ENCODE measurements at regions not wholly inside any gene's neighbourhood (a gene's known extent, or its start where the extent isn't known, plus 50 kb on each side); places are given as distances from the start of the nearest gene placed in this dataset.

DNA sequence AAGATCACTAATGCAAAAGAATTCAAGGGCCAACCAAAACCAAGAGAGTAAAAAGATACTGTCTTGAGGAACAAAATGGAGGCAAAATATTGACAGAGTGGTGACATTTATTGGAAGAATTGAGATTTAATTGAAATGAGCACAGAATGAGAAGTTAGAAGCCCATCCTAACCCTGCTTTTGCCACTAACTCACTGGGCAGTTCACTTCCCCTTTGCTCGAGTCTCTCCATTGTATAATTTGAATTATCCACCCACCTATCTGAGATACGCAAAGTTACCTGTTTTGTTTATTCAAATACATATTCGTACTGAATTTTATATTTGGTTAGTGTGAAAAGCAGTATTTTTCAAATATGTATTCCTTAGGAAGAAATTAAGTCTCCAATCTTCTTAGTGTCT lies 204.5 kb upstream of the PRDM1 start:
- Mint-ChIP-seq H3K27me3 (peaks cover 16% of the 10 kb centered on the region), H3K36me3 (peaks cover 1% of the 10 kb centered on the region), H3K4me3 (no peak overlapping the region), H3K9me3 (no peaks in the 10 kb centered on the region), H3K4me1 (peaks cover 38% of the 10 kb centered on the region), H3K27ac (no peak overlapping the region)
- no peak for DNase-seq
- CTCF ChIA-PET, result no interaction called here

- H3K27me3 Mint-ChIP-seq, result peaks cover 16% of the 10 kb centered on the region
Observed at GRCh38 chr6:105880030-105880492, 206.1 kb upstream of the PRDM1 start.

DNA sequence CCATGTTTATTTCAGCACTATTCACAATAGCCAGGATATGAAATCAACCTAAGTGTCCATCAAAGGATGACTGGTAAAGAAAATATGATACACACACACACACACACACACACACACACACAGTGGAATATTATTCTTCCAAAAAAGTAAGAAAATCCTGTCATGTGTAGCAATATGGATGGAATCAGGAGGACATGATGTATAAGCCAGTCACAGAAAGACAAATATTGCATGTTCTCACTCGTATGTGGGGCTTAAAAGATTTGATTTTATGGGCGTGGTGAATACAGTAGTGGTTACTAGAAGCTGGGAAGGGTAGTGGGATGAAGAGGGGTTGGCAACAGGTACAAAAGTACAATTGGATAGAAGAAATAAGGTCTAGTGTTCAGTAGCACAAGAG lies 207.0 kb upstream of the PRDM1 start:
- CTCF ChIA-PET, result no interaction called here
- H3K27ac Mint-ChIP-seq, result no peak overlapping the region

More at GRCh38 chr6:105880030-105880492, 206.1 kb upstream of the PRDM1 start:
- Mint-ChIP-seq H3K4me1 (peaks cover 29% of the 10 kb centered on the region), H3K4me3 (peak overlapping the region; percentile 10), H3K27ac (no peak overlapping the region), H3K36me3 (peaks cover 1% of the 10 kb centered on the region), H3K9me3 (no peaks in the 10 kb centered on the region)
- DNase-seq, result no peak
- CTCF ChIA-PET, result no interaction called here

GRCh38 chr6:105875974-105876640 lies 210.0 kb upstream of the PRDM1 start:
- CTCF ChIA-PET, result no interaction called here
- peaks cover 27% of the 10 kb centered on the region for H3K4me1 Mint-ChIP-seq
- DNase-seq, result no peak
- no peaks in the 10 kb centered on the region for H3K36me3 Mint-ChIP-seq
- H3K27ac Mint-ChIP-seq, result no peak overlapping the region
- H3K4me3 Mint-ChIP-seq, result no peak overlapping the region
- peaks cover 14% of the 10 kb centered on the region for H3K27me3 Mint-ChIP-seq
- H3K9me3 Mint-ChIP-seq, result no peaks in the 10 kb centered on the region

More for the DNA sequence above, 207.0 kb upstream of the PRDM1 start:
- Mint-ChIP-seq H3K4me1 (peaks cover 25% of the 10 kb centered on the region), H3K9me3 (no peaks in the 10 kb centered on the region), H3K27me3 (peaks cover 16% of the 10 kb centered on the region), H3K4me3 (no peak overlapping the region), H3K36me3 (peaks cover 1% of the 10 kb centered on the region)
- DNase-seq, result no peak

- H3K36me3 Mint-ChIP-seq, result no peaks in the 10 kb centered on the region
- no peak overlapping the region for H3K4me3 Mint-ChIP-seq
- no peak for DNase-seq
- peaks cover 4% of the 10 kb centered on the region for H3K27me3 Mint-ChIP-seq
- no peak overlapping the region for H3K27ac Mint-ChIP-seq
- H3K4me1 Mint-ChIP-seq, result peaks cover 18% of the 10 kb centered on the region
- CTCF ChIA-PET, result no interaction called here
- H3K9me3 Mint-ChIP-seq, result no peaks in the 10 kb centered on the region
Observed at GRCh38 chr6:105874835-105875626, 211.1 kb upstream of the PRDM1 start.

- Mint-ChIP-seq H3K27me3 (peaks cover 4% of the 10 kb centered on the region), H3K4me1 (peaks cover 10% of the 10 kb centered on the region), H3K4me3 (no peak overlapping the region), H3K36me3 (no peaks in the 10 kb centered on the region), H3K27ac (no peak overlapping the region), H3K9me3 (no peaks in the 10 kb centered on the region)
- no peak for DNase-seq
- CTCF ChIA-PET, result no interaction called here
Observed at GRCh38 chr6:105873799-105874198, 212.3 kb upstream of the PRDM1 start.

- DNase-seq, result no peak
- Mint-ChIP-seq H3K27ac (no peak overlapping the region), H3K36me3 (no peaks in the 10 kb centered on the region), H3K9me3 (no peaks in the 10 kb centered on the region), H3K4me3 (no peak overlapping the region), H3K27me3 (peaks cover 4% of the 10 kb centered on the region), H3K4me1 (peaks cover 10% of the 10 kb centered on the region)
- CTCF ChIA-PET, result no interaction called here
Observed at GRCh38 chr6:105873211-105873704, 212.9 kb upstream of the PRDM1 start.

DNA sequence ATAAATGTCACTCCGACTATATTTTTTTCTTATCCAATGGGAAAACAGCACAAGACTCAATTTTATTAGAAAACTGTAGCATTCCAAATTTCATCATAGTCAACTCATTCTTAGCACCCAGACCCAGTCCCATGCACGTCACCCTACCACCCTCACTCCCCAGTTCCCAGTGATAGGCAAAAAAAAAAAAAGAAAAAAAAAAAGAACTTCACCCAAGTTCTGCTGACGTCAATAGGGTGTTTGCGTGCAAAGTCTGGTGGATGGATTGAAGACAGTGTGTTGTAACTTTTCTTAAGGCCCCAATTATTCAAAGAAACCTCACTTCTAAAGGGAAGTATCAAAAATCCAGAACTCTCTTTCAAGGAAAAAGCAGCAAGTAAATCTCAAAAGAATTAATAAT lies 213.9 kb upstream of the PRDM1 start:
- no peak for DNase-seq
- H3K9me3 Mint-ChIP-seq, result peaks cover 2% of the 10 kb centered on the region
- H3K27me3 Mint-ChIP-seq, result peaks cover 5% of the 10 kb centered on the region
- peaks cover 10% of the 10 kb centered on the region for H3K4me1 Mint-ChIP-seq
- H3K27ac Mint-ChIP-seq, result no peak overlapping the region
- H3K36me3 Mint-ChIP-seq, result peaks cover 2% of the 10 kb centered on the region
- H3K4me3 Mint-ChIP-seq, result no peak overlapping the region
- CTCF ChIA-PET, result no interaction called here

GRCh38 chr6:105871542-105871941 lies 214.6 kb upstream of the PRDM1 start:
- peaks cover 8% of the 10 kb centered on the region for H3K4me1 Mint-ChIP-seq
- peaks cover 7% of the 10 kb centered on the region for H3K27me3 Mint-ChIP-seq
- CTCF ChIA-PET, result no interaction called here
- peaks cover 2% of the 10 kb centered on the region for H3K36me3 Mint-ChIP-seq
- no peak overlapping the region for H3K27ac Mint-ChIP-seq
- peaks cover 2% of the 10 kb centered on the region for H3K9me3 Mint-ChIP-seq
- no peak for DNase-seq
- H3K4me3 Mint-ChIP-seq, result no peak overlapping the region

GRCh38 chr6:105869835-105870440 lies 216.2 kb upstream of the PRDM1 start:
- no peak for DNase-seq
- CTCF ChIA-PET, result no interaction called here
- Mint-ChIP-seq H3K4me3 (no peak overlapping the region), H3K27ac (no peak overlapping the region), H3K9me3 (peaks cover 6% of the 10 kb centered on the region), H3K4me1 (peaks cover 8% of the 10 kb centered on the region), H3K27me3 (peaks cover 15% of the 10 kb centered on the region), H3K36me3 (peaks cover 2% of the 10 kb centered on the region)

GRCh38 chr6:105868823-105869460 lies 217.2 kb upstream of the PRDM1 start:
- H3K27ac Mint-ChIP-seq, result no peak overlapping the region
- no peak for DNase-seq
- peaks cover 2% of the 10 kb centered on the region for H3K36me3 Mint-ChIP-seq

DNA sequence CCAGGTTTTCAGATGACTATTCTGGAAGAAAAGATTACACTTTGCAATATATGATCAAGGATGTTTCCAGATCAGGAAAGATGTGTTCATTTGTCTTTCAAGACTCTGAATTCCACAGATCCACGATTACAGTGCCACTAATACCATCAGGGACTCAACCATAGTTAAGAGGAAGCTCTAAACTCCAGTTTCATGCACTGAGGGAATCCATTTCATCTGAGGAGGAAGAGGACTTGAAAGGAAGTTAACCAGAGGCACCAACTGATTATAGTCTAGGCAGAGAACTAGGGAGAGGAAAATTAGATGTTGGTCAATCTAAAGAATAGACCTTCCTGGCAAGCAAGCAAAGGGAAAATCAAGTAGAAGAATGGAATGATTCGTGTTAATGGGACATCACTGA lies 218.3 kb upstream of the PRDM1 start:
- Mint-ChIP-seq H3K9me3 (peaks cover 6% of the 10 kb centered on the region), H3K27me3 (peaks cover 24% of the 10 kb centered on the region), H3K27ac (no peak overlapping the region), H3K4me1 (no peaks in the 10 kb centered on the region), H3K36me3 (peaks cover 2% of the 10 kb centered on the region), H3K4me3 (no peak overlapping the region)
- DNase-seq, result no peak
- CTCF ChIA-PET, result no interaction called here

More at GRCh38 chr6:105868823-105869460, 217.2 kb upstream of the PRDM1 start:
- Mint-ChIP-seq H3K27me3 (peaks cover 20% of the 10 kb centered on the region), H3K9me3 (peaks cover 6% of the 10 kb centered on the region), H3K4me1 (peaks cover 8% of the 10 kb centered on the region), H3K4me3 (no peak overlapping the region)
- CTCF ChIA-PET, result no interaction called here

DNA sequence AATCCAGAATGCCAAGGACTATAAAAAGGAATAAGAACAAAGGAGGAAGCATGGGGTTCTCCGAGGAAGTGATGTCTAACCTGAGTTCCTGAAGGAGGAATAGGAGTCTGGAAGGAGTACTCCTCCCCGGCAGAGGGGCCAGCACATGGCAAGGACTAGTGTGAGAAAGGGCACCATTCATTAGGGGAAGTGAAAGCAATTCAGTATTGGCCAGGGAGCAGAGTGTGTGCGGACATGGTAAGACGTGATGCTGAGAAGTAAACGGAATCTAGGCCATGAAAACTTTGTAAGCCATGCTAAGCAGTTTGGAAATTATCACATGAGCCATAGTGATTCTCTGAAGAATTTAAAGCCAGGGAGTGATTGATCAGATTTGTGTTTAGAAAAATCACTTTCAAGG lies 218.9 kb upstream of the PRDM1 start:
- Mint-ChIP-seq H3K9me3 (peaks cover 6% of the 10 kb centered on the region), H3K36me3 (peaks cover 2% of the 10 kb centered on the region), H3K4me1 (no peaks in the 10 kb centered on the region), H3K27ac (no peak overlapping the region), H3K4me3 (no peak overlapping the region), H3K27me3 (peaks cover 22% of the 10 kb centered on the region)
- DNase-seq, result no peak
- CTCF ChIA-PET, result no interaction called here

DNA sequence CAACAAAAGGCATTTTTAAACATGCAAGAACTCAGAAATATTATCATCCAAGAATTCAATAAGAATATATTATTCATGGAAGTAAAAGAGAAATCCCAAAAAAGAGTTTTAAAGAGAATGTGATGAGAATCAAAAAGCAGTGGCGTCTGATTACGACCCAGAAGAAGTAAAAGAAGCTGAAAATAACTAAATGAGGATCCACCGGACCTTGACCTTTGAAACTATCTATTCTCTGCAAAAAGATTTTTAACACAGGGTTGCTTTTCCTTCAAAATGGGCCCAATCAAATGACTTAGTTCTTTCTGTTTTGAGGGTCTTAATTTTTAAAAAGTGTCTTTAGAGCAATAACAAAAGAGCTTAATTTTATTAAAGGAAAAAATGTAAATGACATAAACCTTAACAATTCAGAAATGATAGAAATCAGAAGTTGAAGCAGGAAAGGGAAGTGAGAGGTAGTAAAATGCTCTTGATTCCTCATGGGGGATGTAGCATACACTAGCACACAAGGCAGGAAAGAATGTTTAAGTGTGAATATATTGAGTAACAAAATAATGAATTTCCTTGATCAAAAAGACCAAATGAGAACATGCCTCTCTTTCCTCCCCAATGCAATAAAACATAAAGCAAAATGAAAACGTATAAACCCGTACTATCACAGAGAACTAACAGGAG lies 223.1 kb upstream of the PRDM1 start:
- no peak for DNase-seq
- Mint-ChIP-seq H3K4me3 (no peak overlapping the region), H3K27me3 (peaks cover 21% of the 10 kb centered on the region), H3K4me1 (no peaks in the 10 kb centered on the region), H3K9me3 (peaks cover 10% of the 10 kb centered on the region), H3K27ac (no peak overlapping the region), H3K36me3 (peaks cover 4% of the 10 kb centered on the region)
- CTCF ChIA-PET, result no interaction called here
